HUDEP-2 (cell line): ENCODE measurements at regions not wholly inside any gene's neighbourhood (a gene's known extent, or its start where the extent isn't known, plus 50 kb on each side); places are given as distances from the start of the nearest gene placed in this dataset.

Experiments
- DNase-seq, 76 experiments: peaks; one replicate each; lab custom pipeline; 2025; ENCODE audit not compliant: unreplicated experiment in 76 of 76; lab: John Stamatoyannopoulos, UW

- no peak for DNase-seq
These were observed 893.4 kb upstream of the TMEM132C start for GRCh38 chr12:127373559-127373958.

GRCh38 chr12:127374447-127374846, 892.5 kb upstream of the TMEM132C start:
- no peak for DNase-seq

GRCh38 chr12:127381043-127381668, 885.8 kb upstream of the TMEM132C start:
- DNase-seq = peak in 37 of 76 experiments; percentile 0 to 62 (median 17)

- no peak for DNase-seq
These were observed 885.3 kb upstream of the TMEM132C start for GRCh38 chr12:127381681-127382080.

- DNase-seq = no peak
These were observed 883.7 kb upstream of the TMEM132C start for GRCh38 chr12:127383281-127383680.

- no peak for DNase-seq
These were observed 880.2 kb upstream of the TMEM132C start for GRCh38 chr12:127386723-127387122.

GRCh38 chr12:127388985-127389384, 878.0 kb upstream of the TMEM132C start:
- no peak for DNase-seq

- DNase-seq = no peak
These were observed 877.0 kb upstream of the TMEM132C start for GRCh38 chr12:127389923-127390322.

- no peak for DNase-seq
These were observed 873.5 kb upstream of the TMEM132C start for GRCh38 chr12:127393465-127393864.

GRCh38 chr12:127393896-127394295, 873.1 kb upstream of the TMEM132C start:
- DNase-seq = no peak

- no peak for DNase-seq
These were observed 870.2 kb upstream of the TMEM132C start for GRCh38 chr12:127396734-127397133.

GRCh38 chr12:127398016-127398710, 868.8 kb upstream of the TMEM132C start:
- DNase-seq = no peak

- DNase-seq = no peak
These were observed 867.5 kb upstream of the TMEM132C start for GRCh38 chr12:127399451-127399850.

GRCh38 chr12:127400221-127400620, 866.7 kb upstream of the TMEM132C start:
- DNase-seq = no peak

GRCh38 chr12:127401005-127401404, 866.0 kb upstream of the TMEM132C start:
- no peak for DNase-seq

- no peak for DNase-seq
These were observed 865.4 kb upstream of the TMEM132C start for GRCh38 chr12:127401536-127401935.

- no peak for DNase-seq
These were observed 855.6 kb upstream of the TMEM132C start for GRCh38 chr12:127411166-127411915.

GRCh38 chr12:127411981-127412380, 855.0 kb upstream of the TMEM132C start:
- no peak for DNase-seq

- no peak for DNase-seq
These were observed 854.1 kb upstream of the TMEM132C start for GRCh38 chr12:127412866-127413265.

- no peak for DNase-seq
These were observed 852.8 kb upstream of the TMEM132C start for GRCh38 chr12:127414186-127414585.

- DNase-seq = no peak
These were observed 852.3 kb upstream of the TMEM132C start for GRCh38 chr12:127414636-127415035.

- no peak for DNase-seq
These were observed 850.2 kb upstream of the TMEM132C start for GRCh38 chr12:127416796-127417195.
